ENCODE measurements at regions not wholly inside any gene's neighbourhood (a gene's known extent, or its start where the extent isn't known, plus 50 kb on each side); places are given as distances from the start of the nearest gene placed in this dataset.
"Not testable (repeated sequence)": the region's sequence is repeated elsewhere in the genome, so short reads cannot be mapped to it uniquely, and the experiment has no call there.

DNA sequence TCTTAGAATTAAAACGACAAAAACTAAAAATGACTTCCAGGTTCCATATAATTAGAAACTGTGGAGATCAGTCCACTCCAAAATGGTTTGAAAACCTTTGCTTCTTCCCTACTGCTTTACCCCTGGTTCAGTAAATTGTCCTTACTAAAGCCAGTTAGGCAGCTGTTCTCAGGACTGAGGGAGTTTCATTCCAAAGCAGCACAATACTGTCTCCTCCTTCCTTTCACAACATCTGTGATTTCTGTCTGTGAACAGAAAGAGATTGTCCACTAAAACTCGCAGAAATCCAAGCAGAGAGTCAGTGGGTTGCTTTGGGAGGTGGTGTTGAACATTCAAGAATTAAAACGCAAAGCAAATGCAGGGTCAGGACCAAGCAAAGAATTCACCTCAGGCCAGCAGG is 740.8 kb upstream of the ZNF608 start:
- DNase-seq = peak; percentile 62

DNA sequence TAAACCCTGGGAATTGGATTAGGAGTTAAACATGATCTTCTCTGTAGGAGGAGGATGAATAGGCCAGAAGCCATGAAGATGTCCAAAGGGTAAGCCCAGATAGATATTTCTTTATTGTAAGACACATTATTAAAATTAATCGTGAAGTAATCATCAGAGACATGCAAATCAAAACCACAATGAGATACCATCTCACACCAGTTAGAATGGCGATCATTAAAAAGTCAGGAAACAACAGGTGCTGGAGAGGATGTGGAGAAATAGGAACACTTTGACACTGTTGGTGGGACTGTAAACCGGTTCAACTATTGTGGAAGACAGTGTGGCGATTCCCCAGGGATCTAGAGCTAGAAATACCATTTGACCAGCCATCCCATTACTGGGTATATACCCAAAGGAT is 741.2 kb upstream of the ZNF608 start:
- DNase-seq = not testable (repeated sequence)

DNA sequence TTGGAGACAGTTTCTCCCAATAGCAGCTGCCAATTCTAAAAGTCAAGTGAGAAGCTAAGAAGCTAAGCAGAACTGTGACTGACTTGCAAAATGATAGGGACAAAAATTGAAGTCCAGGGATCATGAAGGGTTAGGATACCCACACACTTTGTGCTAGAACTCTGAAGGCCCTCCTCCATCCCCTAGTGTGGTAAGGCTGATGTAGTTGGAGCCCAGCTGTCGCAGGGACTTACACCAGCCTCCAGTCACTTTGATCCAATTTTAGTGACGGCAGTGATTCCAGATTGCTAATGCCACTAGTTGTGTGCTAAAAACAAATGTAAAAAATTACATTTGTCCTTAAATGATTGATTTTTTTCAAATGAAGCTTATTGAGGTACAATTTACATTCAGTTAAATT is 742.7 kb upstream of the ZNF608 start:
- DNase-seq = peak; percentile 44

DNA sequence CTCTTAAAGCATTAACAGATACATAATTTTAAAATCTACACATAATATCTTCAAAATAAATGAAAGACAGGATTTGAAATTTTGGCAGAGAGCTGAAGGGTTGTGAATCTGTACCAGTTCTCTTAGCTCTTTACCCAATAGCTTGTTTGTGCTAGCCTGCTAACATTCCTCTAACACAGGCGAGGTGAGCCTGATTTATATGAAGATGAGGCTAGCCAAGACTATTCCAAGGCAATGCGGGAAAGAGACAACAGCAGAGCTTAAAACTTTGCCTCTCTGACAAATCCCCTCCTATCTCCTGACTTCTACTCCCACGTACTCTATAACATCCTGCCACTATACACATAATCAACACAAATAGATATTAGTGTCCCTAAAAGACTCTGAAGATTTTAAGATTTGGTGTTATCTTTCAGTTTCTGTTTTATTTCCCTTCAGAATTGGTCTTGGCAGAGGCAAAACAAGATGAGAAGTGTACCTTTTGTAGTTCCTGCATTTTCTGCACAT is 745.6 kb upstream of the ZNF608 start:
- DNase-seq = peak; percentile 49

DNA sequence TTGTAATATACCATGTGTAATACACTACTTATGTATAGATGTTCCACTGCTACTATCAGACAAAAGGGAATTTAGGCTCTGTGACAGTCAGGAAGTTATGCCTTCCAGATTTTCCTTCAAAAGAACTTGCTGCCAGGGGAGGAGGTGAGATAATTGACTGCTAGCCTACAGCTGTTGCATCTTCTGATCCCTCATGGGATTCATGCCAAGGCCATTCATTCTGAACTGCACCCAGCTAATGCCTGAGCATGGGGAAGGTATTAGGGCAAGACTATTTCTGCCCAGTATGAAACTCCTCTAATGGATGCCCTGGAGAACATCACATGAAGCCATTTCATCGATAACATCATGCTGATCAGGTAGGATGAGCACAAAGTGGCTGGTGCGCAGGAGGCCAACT is 746.5 kb upstream of the ZNF608 start:
- DNase-seq = peak; percentile 87

DNA sequence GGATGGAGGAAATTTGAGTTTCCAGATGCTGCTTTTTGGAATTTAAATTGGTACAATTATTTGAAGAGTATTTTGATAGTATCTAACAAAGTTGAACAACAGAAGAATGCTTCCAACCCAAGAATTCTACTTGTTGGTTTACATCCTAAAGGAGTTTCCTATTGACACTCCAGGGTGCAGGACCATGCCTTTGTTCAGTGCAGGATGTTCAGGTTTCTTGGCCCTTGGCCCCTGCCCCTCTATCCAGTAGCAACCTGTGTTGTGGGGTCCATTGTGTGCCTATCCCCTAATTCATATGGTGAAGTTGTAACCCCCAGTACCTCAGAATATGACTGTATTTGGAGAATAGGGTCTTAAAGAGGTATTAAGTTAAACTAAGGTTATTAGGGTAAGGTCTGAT is 750.0 kb upstream of the ZNF608 start:
- DNase-seq = no peak

DNA sequence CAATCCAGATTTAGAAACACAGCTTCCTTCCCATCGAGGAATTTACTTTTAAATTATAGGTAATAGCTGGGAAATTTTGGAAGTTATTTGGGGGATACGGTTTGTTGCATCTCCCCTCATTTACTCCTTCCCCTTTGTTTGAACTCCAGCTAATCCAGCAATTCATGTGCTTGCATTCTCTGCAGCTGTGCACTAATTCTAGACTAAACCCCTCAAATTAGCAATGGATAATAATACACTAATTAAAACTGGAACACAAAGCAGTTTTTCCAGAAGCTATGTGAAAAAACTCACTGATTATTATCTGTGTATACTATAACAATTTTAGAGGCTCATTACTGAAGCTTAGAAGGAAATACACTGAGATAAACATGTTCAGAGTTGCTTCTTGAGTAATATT is 751.2 kb upstream of the ZNF608 start:
- DNase-seq = peak; percentile 82

DNA sequence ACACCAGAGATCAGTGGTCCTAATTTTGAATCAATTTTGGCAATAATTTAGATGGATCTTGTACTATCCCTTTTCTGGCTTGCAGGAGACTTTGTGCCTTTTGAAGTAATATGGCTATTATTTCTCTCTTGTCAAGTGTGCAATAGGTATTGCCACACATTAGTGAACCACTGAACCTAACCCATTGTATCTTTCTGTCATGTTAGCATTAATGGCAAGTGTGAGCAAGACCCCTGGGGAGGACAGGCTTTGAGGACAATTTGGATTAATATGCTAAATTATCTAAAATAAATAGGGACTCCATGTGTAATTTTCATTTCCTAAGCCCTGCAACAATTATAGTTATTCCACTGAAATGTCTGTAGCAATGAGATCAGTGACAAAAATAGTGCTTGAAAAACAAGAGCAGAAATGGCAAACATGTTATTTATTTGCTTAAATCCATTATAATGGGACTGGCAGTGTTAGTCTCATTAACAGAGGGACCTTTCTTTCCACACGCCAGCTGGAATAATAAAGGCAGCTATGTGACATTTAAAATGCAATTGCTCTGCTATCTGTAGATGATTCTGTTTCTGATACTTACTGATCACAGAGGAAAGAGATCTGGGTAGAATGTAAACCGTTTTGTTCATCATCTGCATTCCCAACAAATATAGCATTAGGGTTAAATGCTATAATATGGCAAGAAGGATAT is 753.3 kb upstream of the ZNF608 start:
- peak; percentile 87 for DNase-seq

DNA sequence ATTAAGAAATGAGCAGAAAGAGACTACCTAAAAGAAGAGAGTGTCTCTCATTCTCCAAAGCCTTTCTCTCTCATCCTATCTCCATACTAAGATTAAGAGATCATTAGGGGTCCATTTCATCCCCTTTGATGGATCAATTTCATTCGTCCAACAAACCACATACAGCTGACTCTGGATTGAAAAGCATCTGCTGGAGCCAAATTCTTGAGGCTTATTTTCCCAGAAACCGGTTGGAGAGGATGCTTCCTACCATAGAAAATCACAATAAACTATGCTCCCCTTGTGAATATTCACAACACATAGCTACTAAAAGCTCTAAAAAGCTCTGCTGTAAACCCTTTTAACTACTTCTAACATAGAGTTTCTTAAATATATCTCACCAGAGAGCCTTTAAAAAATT is 755.0 kb upstream of the ZNF608 start:
- no peak for DNase-seq

DNA sequence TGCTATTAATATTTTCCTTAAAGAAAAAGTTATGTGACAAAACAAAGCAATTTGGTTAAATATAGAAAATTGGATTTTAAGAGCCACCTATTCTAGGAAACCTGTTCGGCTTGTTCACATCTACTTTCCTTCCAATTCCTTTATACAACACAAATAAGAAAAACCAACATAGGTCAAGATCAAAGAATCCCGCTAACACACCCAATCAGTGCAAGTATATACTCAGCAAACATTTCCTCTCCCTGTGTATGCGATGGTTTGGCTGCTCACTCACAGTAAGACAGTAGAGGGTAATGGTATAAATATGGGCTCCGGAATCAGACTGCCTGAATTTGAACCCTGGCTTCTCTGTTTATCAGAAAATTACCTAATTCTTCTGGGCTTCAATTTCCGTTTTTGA is 757.5 kb upstream of the ZNF608 start:
- no peak for DNase-seq

DNA sequence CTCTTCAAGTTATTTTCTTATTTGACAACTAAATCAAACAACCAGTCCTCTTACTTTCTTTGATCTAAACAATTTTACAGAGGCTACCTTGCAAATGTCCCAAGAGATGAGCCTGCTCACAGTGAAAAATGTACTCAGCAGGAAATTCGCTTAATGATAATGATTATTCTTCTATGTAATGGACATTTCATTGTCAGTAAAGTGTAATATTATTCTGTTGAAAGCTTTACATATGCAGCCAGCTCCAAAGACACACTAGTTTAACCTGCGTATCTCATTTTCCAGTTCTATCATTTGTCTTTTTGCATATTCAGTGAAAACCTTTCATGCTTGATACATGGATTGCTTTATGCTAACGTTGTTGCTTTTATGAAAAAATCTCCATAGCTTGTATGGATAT is 758.7 kb upstream of the ZNF608 start:
- DNase-seq = peak; percentile 74

DNA sequence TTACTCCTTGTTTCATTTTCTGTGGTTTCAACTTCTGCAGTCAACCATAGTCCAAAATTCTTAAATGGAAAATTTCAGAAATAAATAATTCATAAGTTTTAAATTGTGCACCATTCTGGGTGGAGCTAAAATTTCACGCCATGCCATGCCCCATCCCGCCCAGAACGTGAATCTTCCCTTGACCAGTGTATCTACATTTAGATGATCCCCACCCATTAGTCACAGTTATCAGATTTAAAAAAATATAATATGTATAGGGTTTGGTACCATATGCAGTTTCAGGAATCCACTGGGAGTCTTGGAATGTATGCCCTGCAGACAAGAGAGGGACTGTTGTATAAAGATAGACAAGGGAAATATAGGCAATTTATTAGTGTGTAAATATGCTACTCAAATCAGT is 759.7 kb upstream of the ZNF608 start:
- no peak for DNase-seq

DNA sequence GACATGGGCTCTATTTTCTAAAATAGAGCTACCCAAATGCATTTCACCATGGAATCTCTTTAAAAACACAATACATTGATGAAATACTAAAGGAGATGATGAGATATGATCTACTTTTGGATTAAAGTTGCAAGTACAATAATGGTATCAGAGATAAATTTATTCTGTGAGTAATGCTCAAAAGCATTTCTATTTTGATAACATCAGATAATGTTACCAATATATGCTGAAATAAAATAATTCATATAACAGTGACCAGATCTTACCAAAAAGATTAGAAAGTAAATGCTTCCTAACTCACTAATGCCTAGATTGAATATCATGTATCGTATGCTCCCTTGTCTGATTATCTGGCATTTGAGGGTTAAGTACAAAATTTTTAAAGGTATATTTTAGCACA is 761.8 kb upstream of the ZNF608 start:
- DNase-seq = no peak

DNA sequence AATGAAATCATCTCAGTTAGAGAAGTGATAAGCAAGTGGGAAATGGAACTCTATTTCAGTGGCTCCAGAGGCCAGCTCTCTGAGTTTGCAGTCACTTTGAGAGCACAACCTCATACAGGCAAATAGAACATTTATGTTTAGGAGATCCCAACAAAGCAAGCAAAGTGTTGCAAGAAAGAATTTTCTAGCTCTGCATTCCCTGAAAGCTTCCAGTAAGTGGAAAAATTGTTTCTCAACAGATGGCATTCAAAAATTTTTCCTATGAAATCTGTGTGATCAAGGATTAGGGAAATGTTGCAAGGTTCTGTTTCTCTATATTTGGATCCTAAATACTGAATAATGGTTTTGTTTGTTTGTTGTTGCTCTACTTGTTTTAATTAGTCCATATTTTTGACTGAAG is 764.2 kb upstream of the ZNF608 start:
- no peak for DNase-seq

DNA sequence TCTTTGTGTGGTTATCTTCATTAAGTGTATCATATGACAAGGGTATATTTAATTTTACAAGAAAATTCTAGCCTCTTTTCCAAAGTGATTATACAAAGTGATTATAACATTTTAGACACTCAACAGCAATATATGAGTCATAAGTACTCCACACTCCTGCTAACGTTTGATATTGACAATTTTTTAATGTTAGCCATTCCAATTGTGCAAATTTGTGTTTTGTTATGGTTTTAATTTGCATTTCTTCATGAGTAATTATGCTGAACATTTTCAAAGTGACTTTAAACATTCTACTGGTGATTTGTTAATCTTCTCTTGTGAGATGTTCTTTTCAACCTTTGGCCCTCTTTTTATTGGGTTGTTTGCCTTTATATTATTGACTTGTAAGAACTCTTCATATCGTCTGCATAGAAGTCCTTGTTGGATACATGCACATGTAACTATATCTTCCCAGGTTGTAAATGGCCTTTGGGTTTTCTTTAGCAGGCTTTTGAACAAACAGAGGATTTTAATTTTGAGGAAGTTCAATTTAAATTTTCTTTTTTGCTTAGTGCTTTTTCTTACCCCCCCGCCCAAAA is 771.6 kb upstream of the ZNF608 start:
- no peak for DNase-seq

DNA sequence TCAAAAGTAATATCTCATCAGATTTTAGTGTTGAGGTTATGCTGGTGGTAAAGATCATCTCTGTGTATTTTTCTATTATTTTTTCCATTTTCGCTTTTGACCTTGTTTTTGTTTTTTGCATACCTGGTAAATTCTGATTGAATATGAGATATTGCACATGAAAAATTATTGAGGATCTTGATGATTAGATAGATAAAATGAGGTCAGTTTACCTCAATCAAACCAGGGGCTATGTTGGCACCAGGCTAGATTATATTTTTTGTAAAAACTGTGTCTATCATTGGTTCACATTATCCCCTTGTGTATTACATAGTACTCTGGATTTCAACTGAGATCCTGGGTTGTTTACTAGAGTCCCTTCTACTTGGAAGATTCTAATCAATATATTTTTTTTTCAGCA is 774.9 kb upstream of the ZNF608 start:
- DNase-seq = no peak

DNA sequence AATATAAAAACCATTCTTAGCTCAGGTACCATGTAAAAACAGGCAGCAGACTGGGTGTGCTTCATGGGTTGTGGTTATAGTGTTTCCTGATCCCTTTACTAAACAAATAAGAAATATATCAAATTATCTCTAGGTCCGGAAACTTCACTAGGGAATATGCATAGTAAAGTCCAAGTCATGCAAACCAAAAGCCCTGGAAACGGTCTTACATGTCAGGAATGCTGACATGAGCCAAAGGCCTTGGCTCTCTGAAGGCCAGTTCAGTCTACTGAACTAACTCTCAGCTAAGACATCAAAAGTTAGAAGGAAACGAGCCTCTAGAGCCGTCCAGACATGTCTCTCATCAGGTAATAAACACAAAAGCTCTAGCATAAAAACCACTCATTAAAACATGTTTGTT is 778.9 kb upstream of the ZNF608 start:
- no peak for DNase-seq

DNA sequence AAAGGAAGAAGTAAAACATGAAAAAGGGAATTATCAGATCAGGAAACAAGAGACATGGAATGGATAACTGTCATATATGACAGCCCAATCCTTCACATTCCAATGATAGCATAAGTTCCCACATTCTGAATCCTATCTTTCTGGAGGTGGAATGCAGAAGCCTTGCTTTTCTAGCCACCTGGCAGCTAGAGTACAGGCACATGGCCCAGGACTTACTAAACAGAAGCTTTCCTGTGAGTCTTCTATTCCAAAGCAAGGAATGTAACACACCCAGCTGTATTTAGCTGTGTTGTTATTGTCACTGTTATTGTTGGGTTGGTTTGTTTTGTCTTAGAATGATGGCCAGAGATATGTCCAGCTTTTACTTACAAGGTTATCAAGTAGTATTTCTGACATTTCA is 780.5 kb upstream of the ZNF608 start:
- DNase-seq = peak; percentile 40

DNA sequence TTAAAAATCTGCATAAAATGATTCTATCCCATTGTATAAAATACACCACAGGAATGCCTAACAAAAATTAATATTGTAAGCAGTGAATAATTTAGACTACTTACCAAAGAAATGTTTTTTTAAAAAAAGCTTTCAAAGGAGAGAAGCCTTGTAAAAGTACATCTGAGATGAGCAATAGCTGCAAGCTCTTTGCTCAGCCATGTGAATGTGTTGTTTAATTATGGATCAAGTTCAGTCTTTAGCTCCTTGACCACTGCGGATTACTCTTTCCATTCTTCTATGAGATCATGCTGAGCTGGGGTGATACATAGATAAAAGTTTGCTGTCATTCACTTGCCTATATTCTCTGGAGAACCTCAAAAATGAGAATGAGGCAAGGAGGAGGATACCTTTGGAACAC is 782.4 kb upstream of the ZNF608 start:
- peak; percentile 56 for DNase-seq

DNA sequence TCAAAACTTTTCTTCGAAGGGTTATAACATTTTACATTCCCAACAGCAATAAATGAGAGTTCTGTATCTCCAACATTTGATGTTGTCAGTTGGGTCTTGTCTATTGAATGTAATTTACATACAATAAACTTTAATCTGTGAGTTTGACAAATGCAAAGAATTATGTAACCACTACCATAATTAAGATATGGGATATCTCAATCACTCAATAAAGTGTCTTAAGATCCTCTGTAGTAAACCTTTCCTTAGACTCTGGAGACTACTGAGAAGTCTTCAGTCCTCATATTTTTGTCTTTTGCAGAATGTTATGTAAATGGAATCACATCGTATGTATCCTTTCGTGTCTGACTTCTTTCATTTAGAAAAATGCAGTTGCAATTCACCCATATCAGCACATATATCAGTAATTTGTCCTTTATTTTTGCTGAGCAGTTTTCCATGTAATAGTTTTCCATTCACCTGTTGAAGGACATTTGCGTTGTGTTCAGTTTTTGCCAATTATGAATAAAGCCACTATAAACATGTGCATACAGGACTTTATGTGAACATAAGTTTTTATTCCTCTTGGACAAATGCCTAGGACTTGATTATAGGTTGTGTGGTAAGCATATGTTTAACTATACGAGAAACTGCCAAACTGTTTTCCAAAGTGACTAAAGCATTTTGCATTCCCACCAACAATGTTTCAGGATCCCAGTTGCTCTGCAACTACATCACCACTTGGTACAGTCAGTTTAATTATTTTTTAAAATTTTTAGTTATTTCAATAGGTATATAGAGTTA is 784.6 kb upstream of the ZNF608 start:
- DNase-seq = peak; percentile 91

DNA sequence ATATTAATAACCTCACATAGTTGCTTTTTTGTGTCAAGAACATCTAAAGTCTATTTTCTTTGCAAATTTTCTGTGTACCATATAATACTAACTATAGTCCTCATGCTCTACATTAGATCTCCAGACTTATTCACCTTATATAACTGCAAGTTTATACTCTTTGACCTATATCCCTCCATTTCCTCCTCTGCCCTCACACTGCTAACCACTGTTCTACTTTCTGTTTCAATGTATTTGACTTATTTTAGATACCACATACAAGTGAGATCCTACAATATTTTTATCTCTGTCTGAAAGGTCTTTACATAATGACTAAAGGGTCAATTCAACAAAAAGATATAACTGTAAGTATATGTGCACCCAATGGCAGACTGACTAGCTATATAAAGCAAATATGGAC is 789.7 kb upstream of the ZNF608 start:
- DNase-seq = no peak

DNA sequence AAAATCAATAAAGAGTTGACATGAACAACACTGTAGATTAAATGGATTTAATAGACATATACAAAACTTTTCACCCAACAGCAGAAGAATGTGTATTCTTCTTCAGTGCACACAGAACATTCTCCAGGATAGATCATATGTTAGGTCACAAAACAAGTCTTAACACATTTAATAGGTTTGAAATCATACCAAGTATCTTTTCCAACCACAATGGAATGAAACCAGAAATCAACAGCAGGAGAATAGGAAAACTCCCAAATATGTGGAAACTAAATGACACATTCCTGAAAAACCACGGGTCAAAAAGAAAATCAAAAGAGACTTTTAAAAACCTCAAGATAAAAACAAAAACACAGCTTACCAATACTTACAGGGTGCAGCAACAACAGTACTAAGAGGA is 790.1 kb upstream of the ZNF608 start:
- DNase-seq = no peak

DNA sequence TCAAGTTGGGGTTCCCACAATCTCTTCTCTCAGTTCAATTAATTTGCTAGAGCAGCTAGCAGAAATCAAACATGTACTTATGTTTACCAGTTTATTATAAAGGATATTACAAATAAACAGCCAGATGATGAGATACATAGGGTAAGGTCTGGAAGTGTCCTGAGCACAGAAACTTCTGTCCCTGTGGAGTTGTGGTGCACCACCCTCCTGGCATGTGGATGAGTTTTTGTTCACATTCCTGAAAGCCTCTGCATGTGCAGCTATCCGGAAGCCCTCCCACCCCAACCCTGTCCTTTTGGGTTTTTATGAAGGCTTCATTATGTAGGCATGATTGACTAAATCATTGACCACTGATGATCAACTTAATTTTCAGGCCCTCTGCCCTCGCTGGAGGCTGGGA is 791.2 kb upstream of the ZNF608 start:
- no peak for DNase-seq

DNA sequence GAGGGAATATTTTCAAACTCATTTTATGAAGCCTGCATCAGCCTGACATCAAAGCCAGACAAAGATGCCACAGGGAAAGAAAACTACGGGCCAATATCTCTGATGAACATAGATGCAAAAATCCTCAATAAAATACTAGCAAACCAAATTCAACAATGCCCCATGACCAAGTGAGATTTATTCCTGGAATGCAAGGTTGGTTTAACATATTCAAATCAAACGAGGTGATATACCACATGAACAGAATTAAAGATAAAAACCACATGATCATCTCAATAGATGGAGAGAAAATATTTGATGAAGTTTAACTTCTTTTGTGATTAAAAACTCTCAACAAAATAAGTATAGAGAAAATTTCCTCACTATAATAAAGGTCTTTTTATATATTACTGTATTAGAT is 792.0 kb upstream of the ZNF608 start:
- no peak for DNase-seq
